GM20000 (cell line): ENCODE measurements at regions not wholly inside any gene's neighbourhood (a gene's known extent, or its start where the extent isn't known, plus 50 kb on each side); places are given as distances from the start of the nearest gene placed in this dataset.

Source experiments
- DNase-seq: peaks from one replicate; pipeline ENCODE4 v3.0.0; 2012; ENCODE audit warnings: low spot score
- TF ChIP-seq, protein P1 (sequence below): IDR thresholded peaks from 2 replicates; pipeline ENCODE4 v1.5.1; 2012; ENCODE audit warnings: mild to moderate bottlenecking, control low read depth; ENCODE audit errors: extremely low read depth, missing control alignments

DNA sequence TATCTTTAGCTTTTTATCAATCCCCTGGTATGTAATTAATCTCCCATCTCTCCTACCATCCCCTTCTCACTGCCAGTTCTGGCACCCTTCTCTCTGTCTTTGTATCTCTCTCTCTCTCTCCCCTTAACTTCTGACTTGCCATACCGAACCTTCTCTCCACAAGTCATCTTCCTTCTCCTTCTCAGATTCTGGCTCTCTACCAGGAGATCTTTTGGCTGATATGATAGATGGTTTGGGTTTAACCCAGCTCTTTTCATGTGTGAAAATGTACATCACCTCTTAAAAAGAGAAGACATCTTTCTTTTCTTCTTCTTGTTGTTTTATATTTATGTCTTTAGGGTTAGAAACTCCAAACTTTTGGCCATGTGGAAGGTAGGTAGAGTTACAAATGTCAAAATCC lies 196.7 kb downstream of the HGF start:
- TF ChIP-seq, protein P1, sequence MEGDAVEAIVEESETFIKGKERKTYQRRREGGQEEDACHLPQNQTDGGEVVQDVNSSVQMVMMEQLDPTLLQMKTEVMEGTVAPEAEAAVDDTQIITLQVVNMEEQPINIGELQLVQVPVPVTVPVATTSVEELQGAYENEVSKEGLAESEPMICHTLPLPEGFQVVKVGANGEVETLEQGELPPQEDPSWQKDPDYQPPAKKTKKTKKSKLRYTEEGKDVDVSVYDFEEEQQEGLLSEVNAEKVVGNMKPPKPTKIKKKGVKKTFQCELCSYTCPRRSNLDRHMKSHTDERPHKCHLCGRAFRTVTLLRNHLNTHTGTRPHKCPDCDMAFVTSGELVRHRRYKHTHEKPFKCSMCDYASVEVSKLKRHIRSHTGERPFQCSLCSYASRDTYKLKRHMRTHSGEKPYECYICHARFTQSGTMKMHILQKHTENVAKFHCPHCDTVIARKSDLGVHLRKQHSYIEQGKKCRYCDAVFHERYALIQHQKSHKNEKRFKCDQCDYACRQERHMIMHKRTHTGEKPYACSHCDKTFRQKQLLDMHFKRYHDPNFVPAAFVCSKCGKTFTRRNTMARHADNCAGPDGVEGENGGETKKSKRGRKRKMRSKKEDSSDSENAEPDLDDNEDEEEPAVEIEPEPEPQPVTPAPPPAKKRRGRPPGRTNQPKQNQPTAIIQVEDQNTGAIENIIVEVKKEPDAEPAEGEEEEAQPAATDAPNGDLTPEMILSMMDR, result no peak
- DNase-seq, result no peak

DNA sequence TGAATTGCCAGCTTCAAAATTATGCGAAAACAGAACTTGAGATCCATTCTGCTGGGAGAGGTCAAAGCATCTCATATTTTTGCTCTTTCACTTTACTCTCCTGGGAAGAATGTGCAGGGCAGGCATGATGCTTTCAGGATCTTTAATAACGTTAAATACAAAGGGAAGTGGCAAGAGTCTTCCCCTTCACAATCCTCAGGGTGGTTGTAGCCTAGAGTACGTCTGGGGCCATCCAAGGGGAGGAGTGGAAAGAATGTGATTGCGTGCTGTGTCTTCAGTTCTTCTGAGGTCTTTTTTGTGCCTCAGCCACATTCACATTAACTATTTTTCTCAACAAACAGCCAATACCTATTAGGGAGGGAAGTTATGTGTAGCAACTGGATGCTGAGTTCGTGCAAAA lies 207.3 kb downstream of the HGF start:
- TF ChIP-seq, protein P1, result no peak
- DNase-seq, result no peak

DNA sequence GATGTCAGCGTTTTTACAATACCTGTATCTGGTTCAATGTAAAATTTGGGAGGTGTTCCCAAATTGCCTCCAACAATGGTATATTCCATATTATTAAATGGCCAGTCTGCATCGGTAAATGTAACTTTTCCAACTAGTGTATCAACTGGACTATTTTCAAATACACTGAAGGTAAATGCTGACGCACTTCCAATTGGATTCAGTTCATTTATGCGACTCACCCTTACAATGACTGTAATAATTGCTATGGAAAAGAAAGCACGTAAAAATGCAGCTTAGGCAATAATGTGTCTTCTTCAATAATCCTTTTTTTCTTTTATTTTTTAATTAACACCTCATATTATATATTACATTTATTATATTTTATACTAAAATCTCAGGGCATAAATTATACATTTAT lies 209.1 kb downstream of the HGF start:
- TF ChIP-seq, protein P1, result no peak
- DNase-seq, result no peak

DNA sequence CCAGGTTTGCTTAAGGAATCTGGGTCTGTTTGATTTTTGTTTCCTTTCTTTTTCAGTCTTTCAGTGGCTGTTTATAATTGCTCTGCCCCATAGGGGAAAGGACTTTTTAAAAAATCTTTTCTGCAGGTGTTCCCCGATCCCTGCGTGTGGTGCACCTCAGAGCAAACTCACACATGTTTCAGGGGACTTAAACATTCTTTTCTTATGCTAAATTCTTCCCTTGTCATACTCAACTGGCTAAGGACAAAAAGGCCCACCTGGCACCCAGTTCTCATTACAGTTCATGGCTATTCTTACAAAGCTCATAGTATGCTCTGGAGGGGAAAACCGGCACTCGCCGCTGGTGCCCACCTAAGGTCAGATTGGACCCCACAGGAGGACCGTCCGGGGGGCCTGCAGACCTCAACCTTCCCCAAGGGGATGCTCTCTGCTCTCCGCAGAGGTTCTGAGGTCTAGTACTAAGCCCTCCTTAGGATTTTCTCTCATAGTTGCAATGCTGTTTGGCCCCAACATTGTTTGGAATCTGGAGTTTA lies 220.3 kb downstream of the HGF start:
- TF ChIP-seq, protein P1, result no peak
- no peak for DNase-seq

DNA sequence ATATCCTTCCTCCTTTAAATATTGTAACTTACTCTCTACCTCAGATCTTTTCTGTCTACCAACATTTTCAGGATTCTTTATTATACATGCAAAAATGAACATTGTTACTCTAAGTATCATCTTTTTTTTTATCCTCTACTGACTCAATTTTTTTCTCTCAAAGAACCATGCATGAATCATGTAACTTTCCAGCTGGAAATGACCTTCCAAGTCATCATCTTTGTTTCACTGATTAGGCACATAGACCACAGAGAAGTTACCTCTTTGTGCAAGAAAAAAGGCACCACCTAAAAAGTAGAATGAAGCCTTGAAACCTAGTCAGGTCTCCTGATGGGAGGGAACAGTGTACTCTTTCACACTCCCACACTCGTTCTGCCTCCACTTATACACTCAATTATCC lies 234.9 kb downstream of the HGF start:
- TF ChIP-seq, protein P1, result no peak
- no peak for DNase-seq

DNA sequence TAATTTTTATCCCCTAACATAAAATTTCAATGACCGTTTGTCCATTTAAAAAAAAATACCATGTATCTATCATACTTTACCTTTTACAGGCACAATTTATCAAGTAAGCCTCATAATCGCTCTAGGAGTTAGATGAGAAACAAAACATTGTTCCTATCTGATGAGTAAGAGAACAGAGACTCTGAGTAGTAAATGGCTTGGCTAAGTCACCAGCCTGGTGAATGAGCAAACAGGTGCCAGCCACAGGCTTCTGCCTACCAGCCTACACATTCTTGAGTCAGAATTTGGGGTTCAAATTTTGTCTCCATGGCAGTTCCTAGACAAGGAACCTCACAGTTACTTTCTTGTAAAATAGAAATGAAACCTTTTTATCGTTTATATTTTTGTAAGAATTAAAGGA lies 235.4 kb downstream of the HGF start:
- TF ChIP-seq, protein P1, result no peak
- DNase-seq, result no peak

DNA sequence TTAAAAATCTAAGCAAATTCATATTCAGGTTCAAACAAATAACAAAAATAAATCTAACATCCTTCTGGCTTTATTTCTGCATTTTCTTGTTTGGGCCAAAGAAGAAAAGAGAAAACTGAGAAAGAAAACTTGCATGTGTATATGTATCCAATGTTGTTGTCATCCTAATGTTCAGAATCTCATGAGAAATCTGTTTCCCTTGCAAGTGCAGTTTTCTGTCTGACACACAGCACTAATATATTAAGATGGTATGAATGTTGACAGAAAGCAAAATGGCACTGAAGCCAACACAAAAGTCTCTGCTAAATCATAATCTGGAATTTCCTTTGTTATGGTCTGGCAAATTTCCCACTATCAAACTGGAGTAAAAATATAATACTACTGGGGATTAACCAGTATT lies 235.9 kb downstream of the HGF start:
- DNase-seq, result no peak
- TF ChIP-seq, protein P1, result no peak

DNA sequence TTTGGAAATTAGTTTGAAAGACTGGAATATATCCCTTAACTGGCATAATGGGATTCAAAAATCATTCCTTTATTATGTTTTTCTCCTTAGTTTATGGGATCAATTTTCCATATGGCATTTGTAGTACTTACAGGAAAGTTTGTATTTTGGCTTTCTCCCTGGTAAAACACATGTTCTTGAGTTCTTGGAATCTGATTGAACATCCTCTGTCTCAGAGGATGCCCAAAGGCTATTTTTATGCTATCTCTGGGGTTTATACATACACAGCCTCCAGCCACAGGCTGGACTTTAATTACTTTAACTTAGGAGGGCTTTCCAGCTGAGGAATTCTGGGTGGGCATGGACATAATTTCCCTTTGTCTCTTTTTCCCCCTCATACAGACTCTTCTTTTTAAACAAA lies 236.4 kb downstream of the HGF start:
- TF ChIP-seq, protein P1, result no peak
- no peak for DNase-seq
